Fibroblast of the aortic adventitia (primary cell): ENCODE measurements at regions not wholly inside any gene's neighbourhood (a gene's known extent, or its start where the extent isn't known, plus 50 kb on each side); places are given as distances from the start of the nearest gene placed in this dataset.

Experiments used
- DNase-seq: peaks from one replicate; pipeline ENCODE4 v3.0.0-alpha.2; 2010; ENCODE audit warnings: low read depth
- H3K4me3 ChIP-seq: 2 replicates; pipeline ENCODE4 v1.5.1; 2011; ENCODE audit warnings: low read depth, mild to moderate bottlenecking, control low read depth, low read length, moderate library complexity
- CTCF ChIP-seq: IDR thresholded peaks from 2 replicates; pipeline ENCODE4 v1.5.1; 2011; ENCODE audit warnings: mild to moderate bottlenecking, low read length, control low read depth, inconsistent platforms; ENCODE audit not compliant: insufficient read depth

GRCh38 chr16:73337373-73338296 is 289.7 kb upstream of the ZFHX3 start:
- no peak for TF ChIP-seq CTCF
- H3K4me3 ChIP-seq = no peak overlapping the region
- DNase-seq = no peak

- no peak for TF ChIP-seq CTCF
- DNase-seq = no peak
- no peak overlapping the region for H3K4me3 ChIP-seq
These were observed 281.7 kb upstream of the ZFHX3 start for GRCh38 chr16:73329358-73330286.

- no peak overlapping the region for H3K4me3 ChIP-seq
- peak; percentile 22 for DNase-seq
- TF ChIP-seq CTCF = no peak
These were observed 279.0 kb upstream of the ZFHX3 start for GRCh38 chr16:73326770-73327470.

- no peak overlapping the region for H3K4me3 ChIP-seq
- DNase-seq = no peak
- TF ChIP-seq CTCF = no peak
These were observed 278.3 kb upstream of the ZFHX3 start for GRCh38 chr16:73326221-73326620.

- no peak for TF ChIP-seq CTCF
- H3K4me3 ChIP-seq = no peak overlapping the region
These were observed 276.0 kb upstream of the ZFHX3 start for GRCh38 chr16:73323880-73324279.

GRCh38 chr16:73322856-73323255 is 274.9 kb upstream of the ZFHX3 start:
- no peak for TF ChIP-seq CTCF
- H3K4me3 ChIP-seq = no peak overlapping the region
- no peak for DNase-seq

More at GRCh38 chr16:73323880-73324279, 276.0 kb upstream of the ZFHX3 start:
- DNase-seq = no peak
